ENCODE measurements at regions not wholly inside any gene's neighbourhood (a gene's known extent, or its start where the extent isn't known, plus 50 kb on each side); places are given as distances from the start of the nearest gene placed in this dataset.

DNA sequence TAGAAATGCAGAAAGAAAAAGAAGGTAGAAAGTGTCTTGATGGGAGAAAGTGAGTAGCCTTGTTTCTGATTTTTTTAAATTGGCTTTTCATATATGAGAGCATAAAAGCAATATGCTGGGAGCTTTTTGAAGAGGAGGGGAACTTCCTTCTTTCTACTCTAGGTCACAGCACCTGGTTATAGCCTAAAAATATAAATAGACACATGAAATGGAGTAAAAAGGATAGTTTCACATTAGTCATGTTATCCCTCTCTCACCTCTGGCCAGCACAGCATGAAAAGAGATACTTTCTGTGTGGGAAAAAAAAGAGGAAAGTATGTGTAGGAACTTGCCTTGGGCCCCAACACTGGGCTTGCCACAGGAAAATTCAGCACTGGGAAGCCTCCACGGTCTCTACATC lies 292.2 kb upstream of the ZWINT start:
- TF ChIP-seq, protein P1, sequence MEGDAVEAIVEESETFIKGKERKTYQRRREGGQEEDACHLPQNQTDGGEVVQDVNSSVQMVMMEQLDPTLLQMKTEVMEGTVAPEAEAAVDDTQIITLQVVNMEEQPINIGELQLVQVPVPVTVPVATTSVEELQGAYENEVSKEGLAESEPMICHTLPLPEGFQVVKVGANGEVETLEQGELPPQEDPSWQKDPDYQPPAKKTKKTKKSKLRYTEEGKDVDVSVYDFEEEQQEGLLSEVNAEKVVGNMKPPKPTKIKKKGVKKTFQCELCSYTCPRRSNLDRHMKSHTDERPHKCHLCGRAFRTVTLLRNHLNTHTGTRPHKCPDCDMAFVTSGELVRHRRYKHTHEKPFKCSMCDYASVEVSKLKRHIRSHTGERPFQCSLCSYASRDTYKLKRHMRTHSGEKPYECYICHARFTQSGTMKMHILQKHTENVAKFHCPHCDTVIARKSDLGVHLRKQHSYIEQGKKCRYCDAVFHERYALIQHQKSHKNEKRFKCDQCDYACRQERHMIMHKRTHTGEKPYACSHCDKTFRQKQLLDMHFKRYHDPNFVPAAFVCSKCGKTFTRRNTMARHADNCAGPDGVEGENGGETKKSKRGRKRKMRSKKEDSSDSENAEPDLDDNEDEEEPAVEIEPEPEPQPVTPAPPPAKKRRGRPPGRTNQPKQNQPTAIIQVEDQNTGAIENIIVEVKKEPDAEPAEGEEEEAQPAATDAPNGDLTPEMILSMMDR (conservative IDR thresholded peaks at IDR 0.05; ENCODE audit: low read depth), result no peak
- POLR2A ChIA-PET (ENCODE audit: low non-redundant PET), result no interaction called here
- CTCF ChIA-PET, result no interaction called here
- no peak overlapping the region for H3K27ac ChIP-seq
- no peak for DNase-seq (ENCODE audit: low spot score)

GRCh38 chr10:56646329-56647111 lies 285.5 kb upstream of the ZWINT start:
- H3K27ac ChIP-seq, result no peak overlapping the region
- no peak for DNase-seq (ENCODE audit: low spot score)
- ChIA-PET CTCF (no interaction called here), POLR2A (ENCODE audit: low non-redundant PET) (no interaction called here)
- TF ChIP-seq, protein P1 (conservative IDR thresholded peaks at IDR 0.05; ENCODE audit: low read depth), result no peak

GRCh38 chr10:56633876-56634452 lies 272.9 kb upstream of the ZWINT start:
- POLR2A ChIA-PET (ENCODE audit: low non-redundant PET), result no interaction called here
- CTCF ChIA-PET, result interaction anchor here (0.7 kb wide), 1 partner anchor 23 kb away, joined by 3 read pairs; no protein-coding TSS in a partner anchor
- TF ChIP-seq, protein P1 (conservative IDR thresholded peaks at IDR 0.05; ENCODE audit: low read depth), result no peak
- no peak overlapping the region for H3K27ac ChIP-seq
- DNase-seq (ENCODE audit: low spot score), result no peak

GRCh38 chr10:56632537-56632936 lies 271.5 kb upstream of the ZWINT start:
- no peak overlapping the region for H3K27ac ChIP-seq
- ChIA-PET POLR2A (ENCODE audit: low non-redundant PET) (no interaction called here), CTCF (no interaction called here)
- TF ChIP-seq, protein P1 (conservative IDR thresholded peaks at IDR 0.05; ENCODE audit: low read depth), result no peak
- DNase-seq (ENCODE audit: low spot score), result no peak

- CTCF ChIA-PET, result no interaction called here
- no peak for DNase-seq (ENCODE audit: low spot score)
- no peak overlapping the region for H3K27ac ChIP-seq
- TF ChIP-seq, protein P1 (conservative IDR thresholded peaks at IDR 0.05; ENCODE audit: low read depth), result no peak
- POLR2A ChIA-PET (ENCODE audit: low non-redundant PET), result no interaction called here
These were observed 263.0 kb upstream of the ZWINT start for GRCh38 chr10:56624082-56624481.

DNA sequence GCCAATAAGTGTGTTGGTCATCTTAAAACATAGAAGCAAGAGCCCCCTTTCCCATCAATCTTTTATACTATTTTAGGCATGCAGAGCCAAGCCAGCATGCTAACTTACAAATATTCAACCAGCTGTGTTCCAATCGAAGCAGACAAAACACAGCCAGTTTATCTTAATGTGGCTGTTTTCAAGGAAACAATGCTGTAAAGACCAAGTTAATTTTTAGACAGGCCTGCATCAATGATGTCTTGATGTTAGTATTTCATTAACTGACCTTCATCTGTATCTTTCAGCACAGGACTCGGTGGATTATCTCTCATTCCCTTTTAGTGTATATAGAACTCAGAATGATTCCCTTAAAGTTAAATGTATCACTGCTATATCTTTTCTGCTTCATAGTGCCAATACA lies 262.0 kb upstream of the ZWINT start:
- ChIA-PET CTCF (no interaction called here), POLR2A (ENCODE audit: low non-redundant PET) (no interaction called here)
- TF ChIP-seq, protein P1 (conservative IDR thresholded peaks at IDR 0.05; ENCODE audit: low read depth), result no peak
- no peak for DNase-seq (ENCODE audit: low spot score)
- no peak overlapping the region for H3K27ac ChIP-seq
